Urothelium cell line (cell line): ENCODE measurements at regions not wholly inside any gene's neighbourhood (a gene's known extent, or its start where the extent isn't known, plus 50 kb on each side); places are given as distances from the start of the nearest gene placed in this dataset.

ENCODE experiments used
- DNase-seq: peaks from one replicate; pipeline ENCODE4 v3.0.0; 2011; ENCODE audit warnings: low spot score, mixed read lengths
- FAIRE-seq: peaks from 2 replicates; lab custom pipeline; 2011; peaks lifted over from hg19 to GRCh38; lab: Jason Lieb, UNC

- DNase-seq = no peak
- FAIRE-seq = no peak
These were observed 109.8 kb downstream of the DDX1 start for GRCh38 chr2:15701341-15701907.

DNA sequence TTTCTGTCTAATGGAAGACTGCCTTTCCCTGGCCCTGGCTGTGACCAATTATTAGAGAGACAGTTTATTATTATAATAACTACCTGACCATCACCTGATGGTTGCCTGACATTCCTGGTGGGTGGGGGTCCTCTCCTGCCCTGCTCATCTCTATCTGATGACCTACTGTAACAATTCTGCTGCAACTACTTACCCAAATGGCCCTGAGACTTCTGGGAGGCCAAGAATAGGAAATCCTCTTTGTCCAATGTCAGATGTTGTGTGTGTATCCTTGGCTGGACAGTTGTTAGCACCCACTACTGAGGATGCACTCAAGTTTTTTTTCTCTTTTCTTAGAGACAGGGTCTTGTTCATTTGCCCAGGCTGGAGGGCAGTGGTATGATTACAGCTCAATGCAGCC is 110.3 kb downstream of the DDX1 start:
- no peak for FAIRE-seq
- no peak for DNase-seq

DNA sequence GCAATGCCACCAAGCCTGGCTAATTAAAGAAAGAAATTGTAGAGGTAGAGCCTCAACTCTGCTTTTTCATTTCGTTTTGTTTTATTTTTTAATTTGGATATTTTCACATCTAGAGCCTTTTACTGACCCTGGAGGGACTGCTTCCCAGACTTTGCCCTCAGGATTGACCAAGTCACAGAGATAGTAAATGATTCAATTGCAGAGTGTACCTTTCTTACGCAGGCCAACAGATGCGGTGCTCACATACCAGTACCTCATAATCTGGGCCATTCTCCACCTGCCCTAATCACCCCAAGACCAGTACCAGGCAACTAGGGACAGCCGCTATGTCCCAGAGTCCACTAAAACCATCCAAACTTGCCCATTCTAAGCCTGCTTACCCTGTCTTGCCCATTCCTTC is 110.8 kb downstream of the DDX1 start:
- no peak for FAIRE-seq
- DNase-seq = no peak

DNA sequence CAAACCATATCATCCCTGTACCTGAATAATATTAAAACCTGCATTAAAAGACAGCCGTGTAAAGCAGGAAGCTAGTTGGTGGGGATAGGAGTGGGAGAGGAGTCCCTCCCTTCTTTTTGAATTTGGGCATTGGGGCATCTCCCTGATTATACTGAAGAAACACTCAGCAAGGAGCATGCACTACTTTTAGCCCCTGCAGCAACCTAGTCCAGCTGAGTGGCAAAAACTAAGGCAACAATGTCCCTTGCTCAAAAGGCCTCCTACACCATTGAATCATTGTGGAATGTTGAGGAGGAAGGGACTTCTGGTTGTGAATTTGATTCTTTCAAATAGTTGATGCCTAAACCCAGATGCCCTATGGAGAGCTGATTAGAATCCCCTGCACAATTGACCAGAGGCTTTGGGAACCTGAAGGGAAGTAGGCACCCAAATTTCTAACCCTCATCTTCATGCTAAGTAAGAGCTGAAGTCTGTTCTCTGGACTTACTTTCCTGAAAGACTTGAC is 111.7 kb downstream of the DDX1 start:
- DNase-seq = no peak

DNA sequence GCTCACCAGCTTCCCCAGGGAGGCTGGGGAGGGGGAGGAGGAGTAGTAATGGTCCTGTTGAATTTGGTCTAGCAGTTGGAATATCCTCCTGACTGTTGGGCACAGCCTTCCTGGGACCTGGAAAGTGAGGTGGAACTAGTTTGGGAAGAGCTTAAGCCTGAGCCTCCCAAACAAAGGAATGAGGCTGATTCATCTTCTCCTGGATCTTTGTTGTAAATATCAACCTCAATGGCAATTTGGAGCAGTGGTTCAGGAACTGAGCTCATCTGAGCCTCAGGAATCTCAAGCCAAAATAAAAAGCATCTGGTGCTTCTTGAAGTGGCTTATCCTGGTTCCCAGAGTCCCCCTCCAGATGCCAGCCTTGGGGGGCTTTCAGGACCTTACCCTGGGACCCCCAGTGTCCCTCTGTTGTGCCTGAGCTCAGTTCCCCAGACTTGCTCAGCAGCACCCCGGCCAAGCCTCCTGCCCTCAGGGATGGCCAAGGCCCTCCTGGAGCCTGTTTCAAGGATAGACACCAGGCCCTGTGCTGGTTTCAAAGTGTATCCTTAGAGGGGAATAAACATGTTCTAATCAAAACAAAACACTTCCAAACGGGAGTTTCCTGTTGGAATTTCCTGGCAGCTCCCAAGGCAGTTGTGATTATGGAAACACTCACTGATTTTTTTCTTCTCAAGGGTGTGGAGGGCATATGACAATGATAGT is 112.6 kb downstream of the DDX1 start:
- DNase-seq (no peak), FAIRE-seq (no peak)

More for the DNA sequence above, 111.7 kb downstream of the DDX1 start:
- FAIRE-seq = no peak

- no peak for FAIRE-seq
- no peak for DNase-seq
These were observed 113.1 kb downstream of the DDX1 start for GRCh38 chr2:15704788-15705115.

GRCh38 chr2:15705310-15705709 is 113.6 kb downstream of the DDX1 start:
- FAIRE-seq = peak; percentile 52
- no peak for DNase-seq

GRCh38 chr2:15705839-15706386 is 114.2 kb downstream of the DDX1 start:
- no peak for DNase-seq
- FAIRE-seq = no peak

DNA sequence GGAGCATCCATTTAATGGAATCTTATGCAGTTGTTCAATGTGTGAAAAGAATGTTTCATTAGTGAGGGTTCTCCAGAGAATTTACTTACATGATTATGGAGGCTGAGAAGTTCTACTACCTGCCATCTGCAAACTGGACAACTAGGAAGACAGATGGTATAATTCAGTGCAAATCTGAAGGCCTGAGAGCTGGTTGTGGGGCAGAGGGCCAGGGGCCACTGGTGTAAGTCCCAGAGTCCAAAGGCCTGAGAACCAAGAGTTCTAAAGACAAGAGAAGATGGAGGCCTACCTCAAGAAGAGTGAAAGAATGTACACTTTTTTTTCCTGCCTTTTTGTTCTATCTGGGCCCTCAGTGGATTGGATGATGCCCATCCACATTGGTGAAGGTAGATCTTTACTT is 114.8 kb downstream of the DDX1 start:
- DNase-seq (no peak), FAIRE-seq (no peak)

GRCh38 chr2:15706986-15707632 is 115.4 kb downstream of the DDX1 start:
- DNase-seq (no peak), FAIRE-seq (no peak)

- DNase-seq (no peak), FAIRE-seq (no peak)
These were observed 116.5 kb downstream of the DDX1 start for GRCh38 chr2:15708161-15708560.

- DNase-seq (no peak), FAIRE-seq (no peak)
These were observed 117.5 kb downstream of the DDX1 start for GRCh38 chr2:15708865-15709820.

GRCh38 chr2:15711126-15711860 is 119.6 kb downstream of the DDX1 start:
- FAIRE-seq = no peak
- no peak for DNase-seq

DNA sequence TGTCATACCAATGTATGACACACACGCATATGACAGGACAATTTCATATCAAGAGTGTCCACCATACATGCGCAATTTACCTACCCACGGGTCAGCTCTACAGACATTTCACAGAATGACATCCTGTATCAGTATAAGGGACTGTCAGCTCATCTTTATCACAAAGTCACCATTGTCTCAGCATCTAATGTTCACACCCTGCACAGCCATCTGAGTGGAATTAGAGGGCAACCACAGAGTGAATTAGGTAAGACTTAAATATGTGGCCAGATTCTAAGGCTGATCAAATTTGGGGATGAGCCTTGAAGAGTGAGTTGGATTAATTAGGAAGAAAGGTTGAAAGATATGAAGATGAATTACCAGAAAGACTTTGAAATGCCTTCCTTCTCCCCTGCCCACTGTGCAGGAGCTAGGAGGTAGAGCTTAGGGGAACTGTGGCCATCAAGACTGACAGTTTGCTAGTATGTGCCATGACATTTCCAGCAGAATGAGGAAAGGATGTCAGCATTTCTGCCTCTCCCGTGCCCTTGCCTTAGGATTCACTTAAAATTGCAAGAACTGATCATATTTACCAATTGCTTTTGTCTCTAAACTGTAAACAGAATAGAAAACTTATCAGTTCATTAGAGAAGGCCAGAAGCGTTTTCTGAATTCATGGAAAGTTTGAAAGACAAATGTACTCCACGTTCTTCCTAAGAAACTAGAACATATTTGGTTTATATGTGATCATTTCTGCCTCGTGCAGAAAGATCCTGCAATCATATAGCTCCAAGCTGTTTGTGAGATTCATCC is 121.1 kb downstream of the DDX1 start:
- DNase-seq (no peak), FAIRE-seq (no peak)

DNA sequence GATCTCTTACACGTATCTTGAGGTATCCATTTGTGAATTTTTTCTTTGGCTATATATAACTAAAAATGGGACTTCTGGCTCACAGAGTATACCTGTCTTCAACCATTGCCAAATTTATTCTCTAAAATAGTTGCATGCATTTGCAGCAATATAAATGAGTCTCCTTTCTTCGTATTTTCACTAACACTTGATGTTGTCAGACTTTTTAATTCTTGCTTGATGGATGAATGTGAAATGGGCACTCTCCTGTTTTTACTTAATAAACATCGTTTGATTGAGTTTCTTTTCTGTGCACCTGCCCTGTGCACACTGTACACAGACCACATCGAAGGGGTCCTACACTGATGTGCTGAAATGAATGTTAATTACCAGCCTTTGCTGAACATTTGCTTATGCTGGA is 121.8 kb downstream of the DDX1 start:
- FAIRE-seq = peak; percentile 20
- DNase-seq = no peak

DNA sequence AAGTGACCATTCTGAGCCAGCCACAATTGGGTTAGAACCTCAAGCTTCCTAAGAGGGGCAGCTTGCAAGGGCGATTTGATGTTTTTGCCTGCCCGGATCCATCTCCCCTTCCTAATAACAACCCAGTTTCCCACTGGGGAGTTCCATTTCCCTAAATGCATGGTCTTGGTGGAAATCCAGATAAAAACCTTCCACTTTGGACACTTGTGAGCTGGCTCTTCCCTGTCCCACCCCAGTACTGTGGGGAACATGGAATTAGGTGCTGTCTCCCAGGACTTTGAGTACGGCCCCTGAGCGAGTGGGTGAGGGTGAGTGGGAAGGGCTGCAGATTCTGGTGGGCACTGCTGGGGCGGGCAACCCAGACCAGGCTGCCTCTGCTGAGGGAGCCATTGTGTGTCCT is 122.3 kb downstream of the DDX1 start:
- FAIRE-seq = no peak

GRCh38 chr2:15714609-15715008 is 122.9 kb downstream of the DDX1 start:
- FAIRE-seq = no peak
- DNase-seq = no peak

More for the DNA sequence above, 122.3 kb downstream of the DDX1 start:
- DNase-seq = no peak

GRCh38 chr2:15715596-15715995 is 123.9 kb downstream of the DDX1 start:
- FAIRE-seq = no peak
- no peak for DNase-seq
